PC-3 (cell line): ENCODE measurements at regions not wholly inside any gene's neighbourhood (a gene's known extent, or its start where the extent isn't known, plus 50 kb on each side); places are given as distances from the start of the nearest gene placed in this dataset.

Source experiments
- EZH2phosphoT487 ChIP-seq: fragments of 300-600 bp; sonication (generic); IDR thresholded peaks from 2 replicates; pipeline ENCODE4 v1.6.1; 2018; ENCODE audit warnings: mild to moderate bottlenecking, antibody characterized with exemption, low read length, borderline replicate concordance
- TF ChIP-seq, protein P1 (sequence below): fragments of 300-600 bp; sonication (generic); conservative IDR thresholded peaks from 2 replicates; pipeline ENCODE4 v1.5.1; 2017; ENCODE audit warnings: antibody characterized with exemption, low read depth, mild to moderate bottlenecking, low read length

GRCh38 chr14:34300330-34300729 lies 161.7 kb downstream of the SPTSSA start:
- TF ChIP-seq, protein P1, sequence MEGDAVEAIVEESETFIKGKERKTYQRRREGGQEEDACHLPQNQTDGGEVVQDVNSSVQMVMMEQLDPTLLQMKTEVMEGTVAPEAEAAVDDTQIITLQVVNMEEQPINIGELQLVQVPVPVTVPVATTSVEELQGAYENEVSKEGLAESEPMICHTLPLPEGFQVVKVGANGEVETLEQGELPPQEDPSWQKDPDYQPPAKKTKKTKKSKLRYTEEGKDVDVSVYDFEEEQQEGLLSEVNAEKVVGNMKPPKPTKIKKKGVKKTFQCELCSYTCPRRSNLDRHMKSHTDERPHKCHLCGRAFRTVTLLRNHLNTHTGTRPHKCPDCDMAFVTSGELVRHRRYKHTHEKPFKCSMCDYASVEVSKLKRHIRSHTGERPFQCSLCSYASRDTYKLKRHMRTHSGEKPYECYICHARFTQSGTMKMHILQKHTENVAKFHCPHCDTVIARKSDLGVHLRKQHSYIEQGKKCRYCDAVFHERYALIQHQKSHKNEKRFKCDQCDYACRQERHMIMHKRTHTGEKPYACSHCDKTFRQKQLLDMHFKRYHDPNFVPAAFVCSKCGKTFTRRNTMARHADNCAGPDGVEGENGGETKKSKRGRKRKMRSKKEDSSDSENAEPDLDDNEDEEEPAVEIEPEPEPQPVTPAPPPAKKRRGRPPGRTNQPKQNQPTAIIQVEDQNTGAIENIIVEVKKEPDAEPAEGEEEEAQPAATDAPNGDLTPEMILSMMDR: no peak
- no peak for TF ChIP-seq EZH2phosphoT487
